Right forelimb (tissue), 1 donor: ENCODE measurements at regions not wholly inside any gene's neighbourhood (a gene's known extent, or its start where the extent isn't known, plus 50 kb on each side); places are given as distances from the start of the nearest gene placed in this dataset.

Experiments
- DNase-seq: peaks from one replicate; pipeline ENCODE4 v3.0.0-alpha.2; 2018

DNA sequence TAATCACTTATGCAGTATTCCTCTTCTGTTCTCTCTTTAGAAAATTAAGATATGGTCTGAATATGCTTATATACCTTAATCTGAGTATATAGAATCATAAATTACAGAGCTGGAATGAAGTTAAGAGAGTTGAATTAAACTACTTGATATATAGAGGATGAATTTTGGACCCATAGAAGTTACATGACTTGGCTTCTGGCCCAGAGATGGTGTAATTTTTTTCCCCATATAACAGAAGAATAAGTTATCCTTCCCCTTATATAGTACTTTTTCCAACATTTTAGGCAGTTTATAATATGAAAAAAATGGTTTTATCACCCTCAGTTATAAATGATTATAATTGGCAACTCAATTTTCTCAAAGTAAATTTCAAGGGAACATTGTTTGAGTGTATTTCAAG, 616.3 kb downstream of the TBC1D4 start:
- no peak for DNase-seq

DNA sequence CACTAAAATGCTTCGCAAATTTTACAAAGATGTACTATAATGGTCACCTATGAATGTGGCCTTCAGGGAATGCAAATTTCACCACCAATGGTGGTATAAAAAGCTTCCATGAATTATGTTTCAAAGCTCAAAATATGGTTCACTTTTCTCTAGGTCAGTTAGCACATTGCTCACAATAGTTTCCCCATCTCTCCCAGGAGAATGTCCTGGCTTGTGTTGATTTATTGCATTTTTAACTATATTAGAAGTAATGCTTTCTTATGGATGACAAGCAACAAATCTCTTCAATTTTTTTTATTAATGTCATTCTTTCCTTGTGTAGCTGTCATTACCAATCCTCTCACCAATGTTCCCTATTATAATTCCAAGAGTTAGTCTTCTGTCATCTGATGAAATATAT, 621.2 kb downstream of the TBC1D4 start:
- DNase-seq, result no peak

DNA sequence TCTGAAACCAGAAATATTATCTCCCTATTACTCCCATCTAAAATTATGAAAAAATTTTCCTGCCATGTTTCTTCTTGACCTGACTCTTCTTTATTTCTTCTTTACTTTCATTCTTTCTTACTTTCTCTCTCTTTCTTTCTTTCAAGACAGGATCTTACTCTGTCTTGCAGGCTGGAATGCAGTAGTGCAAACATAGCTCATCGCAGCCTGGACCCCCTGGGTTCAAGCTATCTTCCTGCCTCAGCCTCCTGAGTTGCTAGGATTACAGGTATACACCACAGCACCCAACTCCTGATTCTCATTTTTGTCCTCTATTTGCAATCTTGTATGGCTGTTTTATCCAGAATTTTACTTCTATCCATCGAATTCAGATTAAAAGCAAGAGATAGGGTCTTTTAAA, 631.1 kb downstream of the TBC1D4 start:
- no peak for DNase-seq

DNA sequence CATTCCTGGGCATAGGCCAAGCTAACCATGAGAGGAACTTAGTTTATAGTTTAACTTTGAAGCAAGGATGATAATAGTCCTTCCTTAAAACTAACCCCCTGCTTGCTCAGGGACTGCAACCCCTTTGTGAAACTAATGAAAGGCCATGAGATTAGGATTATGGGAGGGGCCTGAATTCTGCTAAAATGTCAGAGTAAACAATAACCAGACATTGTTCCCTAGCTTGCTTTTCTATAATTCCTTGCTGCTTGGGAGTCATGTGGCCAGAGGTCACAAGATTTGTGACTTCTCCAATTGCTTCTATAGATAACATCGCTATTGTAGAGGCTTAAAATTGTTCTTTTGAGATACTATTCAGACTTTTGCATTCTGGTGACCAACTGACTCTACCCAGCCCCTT, 634.0 kb downstream of the TBC1D4 start:
- no peak for DNase-seq

DNA sequence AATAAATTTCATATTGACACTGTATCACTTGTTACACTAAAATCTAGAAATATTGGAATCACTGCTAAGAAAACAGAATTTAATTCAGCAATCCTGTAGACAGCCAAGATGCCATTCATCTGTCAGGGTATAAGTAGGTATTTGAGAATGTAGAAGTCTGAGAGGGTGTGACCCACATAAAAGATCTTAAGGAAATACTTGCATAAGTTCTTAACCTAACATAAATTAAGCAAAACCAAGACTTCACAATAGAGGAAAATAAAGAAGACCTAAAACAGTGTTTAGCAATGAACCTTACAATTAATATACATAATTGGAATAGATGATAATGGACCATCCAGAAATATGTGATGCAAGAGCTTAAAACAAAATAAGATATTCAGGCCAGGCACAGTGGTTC, 636.2 kb downstream of the TBC1D4 start:
- no peak for DNase-seq

DNA sequence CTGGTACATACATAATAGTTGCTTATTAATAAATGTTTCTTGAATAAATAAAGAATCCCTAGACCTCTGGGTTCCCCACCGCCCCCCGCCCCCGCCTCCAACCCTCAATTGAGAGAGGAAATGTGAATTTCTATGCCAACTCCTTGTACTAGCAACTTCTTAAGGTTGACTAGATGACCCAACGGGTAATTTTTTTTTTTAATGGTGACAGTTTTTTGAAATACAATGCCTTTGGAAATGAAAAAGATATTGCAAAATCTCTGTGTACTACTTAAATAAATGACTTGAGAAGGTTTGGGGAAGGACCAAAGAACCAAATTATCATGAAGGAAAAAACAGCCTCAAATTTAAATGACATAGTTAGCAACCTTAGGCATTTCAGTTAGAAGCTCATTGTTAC, 640.3 kb downstream of the TBC1D4 start:
- DNase-seq, result no peak

DNA sequence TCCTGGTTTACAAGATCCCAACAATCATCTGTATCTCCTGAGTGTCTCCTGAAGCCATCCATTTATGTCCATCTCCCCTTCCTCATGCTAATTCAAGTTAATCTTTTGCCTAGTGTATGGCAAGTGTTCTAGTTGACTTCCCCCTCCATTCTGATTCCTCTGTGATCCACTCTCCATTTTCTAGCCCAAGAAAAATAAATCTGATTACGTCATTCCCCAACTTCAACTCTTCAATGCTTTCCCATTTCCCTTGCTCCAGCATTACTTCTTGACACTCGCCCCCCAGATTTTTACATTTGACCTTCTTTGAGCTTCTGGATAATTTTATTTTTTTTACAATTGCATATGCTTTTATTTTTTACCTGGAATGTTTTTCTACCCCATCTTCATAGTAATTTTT, 640.8 kb downstream of the TBC1D4 start:
- no peak for DNase-seq

DNA sequence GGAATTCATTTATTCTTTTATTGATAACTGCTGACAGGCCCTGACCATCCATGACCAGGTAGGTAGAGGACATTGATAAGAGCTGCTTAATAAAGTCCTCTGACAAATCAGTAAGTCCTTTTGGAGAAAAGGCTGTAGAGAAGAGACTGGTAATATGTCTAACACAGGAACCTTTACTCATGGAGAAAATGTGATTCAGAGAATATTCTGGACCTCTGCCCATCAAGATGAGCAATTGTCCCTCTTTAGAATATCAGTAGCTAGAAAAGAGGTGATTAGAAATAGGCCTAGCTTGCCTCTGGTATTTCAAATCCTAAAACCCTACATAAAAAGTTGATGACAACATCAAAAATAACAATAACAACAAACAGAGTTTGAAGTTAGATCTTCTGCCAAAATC, 642.3 kb downstream of the TBC1D4 start:
- DNase-seq, result no peak

DNA sequence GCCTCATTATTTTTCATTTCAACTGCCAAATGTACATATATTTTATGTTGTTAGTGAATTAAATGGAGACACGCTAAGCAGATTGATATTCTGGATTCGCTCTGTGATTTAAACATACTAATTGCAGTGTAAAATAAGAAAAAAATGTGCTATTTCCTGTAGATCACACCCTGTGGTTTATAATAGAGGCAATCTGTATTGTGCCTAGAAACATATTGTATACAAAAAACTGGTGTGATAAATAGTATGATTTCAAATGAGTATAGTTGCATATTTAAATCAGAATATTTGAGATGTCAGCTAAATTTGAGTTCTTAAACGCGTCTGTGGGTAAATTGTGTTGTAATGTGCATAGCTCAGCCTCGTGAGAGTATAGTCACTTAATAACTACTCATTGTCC, 643.9 kb downstream of the TBC1D4 start:
- DNase-seq, result no peak

DNA sequence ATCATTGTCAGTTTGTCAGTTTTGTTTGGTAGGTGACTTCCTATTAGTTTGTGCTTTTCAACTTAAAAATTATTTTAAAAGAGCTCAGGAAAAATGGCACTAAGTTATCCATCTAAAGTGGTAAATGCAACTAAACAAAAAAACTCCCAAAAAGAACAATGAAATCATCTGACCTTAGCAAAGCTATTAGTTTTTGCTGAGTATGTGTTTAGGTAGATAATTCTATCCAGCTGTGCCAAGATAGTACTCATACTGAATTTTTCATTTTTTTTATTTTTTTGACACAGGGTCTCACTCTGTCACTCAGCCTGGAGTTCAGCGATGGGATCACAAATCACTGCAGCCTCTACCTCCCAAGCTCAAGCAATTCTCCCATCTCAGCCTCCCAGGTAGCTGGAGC, 645.3 kb downstream of the TBC1D4 start:
- DNase-seq, result no peak

DNA sequence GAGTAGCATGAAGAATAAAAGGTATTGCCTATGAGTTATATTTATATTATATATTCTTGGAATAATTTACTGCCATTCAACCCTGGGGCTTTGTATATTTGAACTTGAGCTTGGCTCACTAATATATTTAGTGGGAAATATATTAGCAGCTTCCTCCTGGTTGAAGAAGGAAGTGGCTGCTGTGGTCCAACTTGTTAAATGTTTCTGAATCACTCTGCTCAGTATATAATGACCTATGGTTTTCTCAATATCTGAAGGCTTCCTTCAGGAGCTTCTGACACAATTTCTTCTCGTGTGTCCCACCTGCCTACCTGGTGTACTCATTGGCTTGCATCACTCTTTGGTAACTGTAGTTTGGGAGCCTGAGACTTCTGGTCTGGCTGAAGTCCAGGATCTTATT, 646.4 kb downstream of the TBC1D4 start:
- DNase-seq, result no peak

DNA sequence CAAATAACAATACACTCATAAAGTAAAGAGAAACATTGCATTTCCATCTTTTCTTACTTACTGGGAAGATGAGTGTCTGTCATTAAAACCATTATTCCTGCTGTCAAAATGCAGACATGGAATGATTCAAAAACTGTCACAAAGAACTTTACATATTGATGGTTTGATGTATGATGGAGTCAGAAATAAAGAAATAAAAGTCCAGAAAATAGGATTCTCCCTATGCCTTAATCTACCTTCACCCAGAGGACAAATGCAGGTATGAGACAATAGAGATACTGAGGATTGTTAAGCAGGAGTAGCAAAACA, 656.1 kb downstream of the TBC1D4 start:
- no peak for DNase-seq

DNA sequence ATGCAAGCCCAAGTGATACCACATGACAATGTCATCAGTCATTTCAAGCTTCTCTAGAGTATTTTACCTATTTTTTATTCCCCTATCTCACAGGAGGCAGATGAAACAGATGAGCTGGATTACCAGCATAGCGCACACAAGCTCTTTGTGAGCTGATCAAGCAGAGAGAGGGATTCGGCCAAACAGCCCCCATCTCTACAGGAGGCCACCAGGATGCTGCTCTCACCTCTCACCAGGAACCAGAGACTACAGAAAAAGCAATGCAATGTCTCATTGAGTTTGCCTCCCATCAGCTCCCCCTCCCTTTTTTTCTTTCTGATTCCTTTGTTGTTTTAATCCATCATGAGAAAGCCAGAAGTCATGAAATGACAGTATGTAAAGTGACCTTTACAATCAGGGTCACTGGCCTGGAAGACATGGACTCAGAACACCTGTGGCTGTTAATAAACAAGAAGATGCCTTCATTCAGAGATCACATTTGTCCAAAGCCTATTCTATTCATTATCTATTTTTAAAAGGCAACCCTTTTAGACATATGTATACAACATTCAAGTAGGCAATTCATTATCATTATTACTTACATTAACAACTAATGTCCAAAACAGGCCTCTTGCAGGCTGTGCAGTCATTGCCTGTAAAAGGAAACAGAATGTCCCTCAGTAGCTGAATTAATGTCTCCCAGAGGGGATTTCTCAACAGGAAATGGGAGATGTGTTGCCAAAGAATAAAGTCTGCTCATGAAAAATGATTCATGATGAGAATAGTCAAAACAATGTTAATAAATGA, 656.6 kb downstream of the TBC1D4 start:
- no peak for DNase-seq

DNA sequence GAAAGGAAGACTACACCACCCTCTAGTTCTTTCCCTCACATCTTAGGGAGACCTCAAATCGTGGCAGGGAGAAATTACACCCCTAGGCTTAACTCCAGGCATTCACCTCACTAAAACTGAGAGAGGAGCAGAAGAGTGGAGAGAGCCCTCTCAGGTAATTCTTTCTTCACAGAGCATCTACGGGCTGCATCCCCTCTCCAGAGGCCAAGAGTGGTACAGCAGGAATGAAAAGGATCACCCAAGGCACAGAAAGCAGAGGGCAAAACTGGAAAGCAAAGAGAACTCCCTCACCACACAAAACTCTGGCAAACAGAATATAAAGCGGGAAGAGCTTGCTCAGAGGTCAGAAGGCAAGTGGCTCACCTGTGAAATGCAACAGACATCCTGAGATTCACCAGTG, 661.2 kb downstream of the TBC1D4 start:
- DNase-seq, result no peak

DNA sequence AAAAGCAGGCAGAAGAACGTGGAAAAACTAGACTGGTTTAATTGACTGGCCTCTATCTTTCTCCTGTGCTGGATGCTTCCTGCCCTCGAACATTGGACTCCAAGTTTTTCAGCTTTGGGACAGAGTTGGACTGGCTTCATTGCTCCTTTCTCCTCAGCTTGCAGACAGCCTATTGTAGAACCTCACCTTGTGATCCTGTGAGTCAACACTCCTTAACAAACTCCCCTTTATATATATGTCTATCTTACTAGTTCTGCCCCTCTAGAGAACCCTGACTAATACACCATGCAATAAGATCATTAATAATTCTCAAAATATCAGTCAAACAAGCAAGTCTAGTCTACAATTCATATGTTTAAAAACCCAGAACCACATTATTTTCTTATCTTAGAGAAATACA, 662.4 kb downstream of the TBC1D4 start:
- DNase-seq, result no peak

DNA sequence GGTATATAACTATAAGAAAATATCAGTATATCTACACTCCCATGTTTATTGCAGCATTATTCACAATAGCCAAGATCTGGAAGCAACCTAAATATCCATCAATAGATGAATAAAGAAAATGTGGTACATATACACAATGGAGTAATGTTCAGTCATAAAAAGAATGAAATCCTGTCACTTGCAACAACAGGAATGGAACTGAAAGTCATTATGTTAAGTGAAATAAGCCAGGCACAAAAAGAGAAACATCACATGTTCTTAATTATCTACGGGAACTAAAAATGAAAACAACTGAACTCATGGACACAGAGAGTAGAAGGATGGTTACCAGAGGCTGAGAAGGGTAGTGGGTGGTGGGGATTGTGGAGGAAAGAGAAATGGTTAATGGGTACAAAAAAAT, 665.2 kb downstream of the TBC1D4 start:
- no peak for DNase-seq

DNA sequence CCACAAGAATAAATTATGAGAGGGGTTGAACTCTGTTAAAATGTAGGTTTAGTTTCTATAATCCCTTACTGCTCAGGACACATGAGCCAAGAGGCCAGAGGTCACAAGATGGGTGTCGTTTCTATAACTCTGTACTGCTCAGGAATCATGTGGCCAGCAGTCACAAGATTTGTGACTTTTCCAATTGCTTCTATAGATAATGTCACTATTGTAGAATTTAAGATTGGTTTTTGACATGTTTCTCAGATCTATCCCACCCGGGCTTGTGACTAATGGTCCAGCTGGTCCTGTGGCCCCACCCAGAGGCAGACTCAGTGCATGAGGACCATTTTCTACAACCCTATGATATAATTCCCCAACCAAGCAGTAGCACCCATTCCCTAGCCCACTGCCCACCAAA, 662.0 kb upstream of the KLF12 start:
- no peak for DNase-seq

DNA sequence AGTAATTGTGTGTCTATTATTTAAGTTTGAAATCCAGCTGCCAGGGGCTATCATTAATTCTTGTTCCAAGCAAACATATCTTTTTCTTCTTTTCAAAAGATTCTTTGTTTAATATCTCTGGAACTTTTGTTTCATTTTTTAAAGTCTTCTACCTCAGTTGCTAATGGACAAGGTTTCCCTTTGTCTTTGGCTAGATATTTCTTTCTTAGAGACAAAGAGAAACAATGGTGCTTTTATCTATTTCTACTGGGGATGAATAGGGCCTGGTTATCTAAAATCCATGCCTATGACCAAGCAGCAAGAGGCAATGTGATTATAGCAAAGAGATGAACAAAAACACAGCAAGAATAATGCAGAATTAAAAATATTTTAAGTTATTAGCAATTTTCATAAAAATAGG, 661.3 kb upstream of the KLF12 start:
- DNase-seq, result no peak

DNA sequence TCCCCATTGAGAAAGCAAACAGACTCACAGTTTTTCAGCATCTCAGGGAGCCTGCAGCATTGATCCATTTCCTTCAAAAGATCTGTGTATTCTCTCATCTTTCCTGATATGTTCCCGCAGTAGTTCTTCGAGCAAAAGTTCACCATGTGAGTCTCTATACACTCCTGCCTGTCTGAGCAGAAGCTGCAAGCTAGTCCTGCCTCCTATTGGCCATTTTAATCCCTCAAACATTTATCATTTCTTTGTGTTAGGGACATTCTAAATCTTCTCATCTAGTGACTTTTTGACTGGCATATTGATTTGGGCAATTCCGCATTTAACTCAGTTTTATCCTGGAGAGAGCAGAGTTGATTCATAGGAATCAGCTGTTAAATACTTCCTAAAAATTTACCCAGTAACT, 660.4 kb upstream of the KLF12 start:
- DNase-seq, result no peak

DNA sequence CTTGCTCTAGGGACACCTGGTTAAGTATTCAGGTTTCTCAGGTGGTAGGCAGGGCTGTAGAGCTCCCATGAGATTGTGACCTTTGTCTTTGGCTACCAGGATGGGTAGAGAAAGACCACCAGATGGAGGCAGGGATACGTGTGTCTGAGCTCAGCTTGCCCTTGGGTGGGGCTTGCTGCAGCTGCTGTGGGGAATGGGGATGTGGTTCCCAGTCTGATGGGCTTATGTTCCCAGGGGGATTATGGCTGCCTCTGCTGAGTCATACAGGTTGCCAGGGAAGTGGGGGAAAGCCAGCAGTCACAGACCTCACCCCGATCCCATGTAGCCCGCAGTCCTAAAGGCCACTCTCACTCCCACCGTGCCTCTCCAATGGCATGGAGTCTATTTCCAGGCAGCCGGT, 659.9 kb upstream of the KLF12 start:
- DNase-seq, result no peak

DNA sequence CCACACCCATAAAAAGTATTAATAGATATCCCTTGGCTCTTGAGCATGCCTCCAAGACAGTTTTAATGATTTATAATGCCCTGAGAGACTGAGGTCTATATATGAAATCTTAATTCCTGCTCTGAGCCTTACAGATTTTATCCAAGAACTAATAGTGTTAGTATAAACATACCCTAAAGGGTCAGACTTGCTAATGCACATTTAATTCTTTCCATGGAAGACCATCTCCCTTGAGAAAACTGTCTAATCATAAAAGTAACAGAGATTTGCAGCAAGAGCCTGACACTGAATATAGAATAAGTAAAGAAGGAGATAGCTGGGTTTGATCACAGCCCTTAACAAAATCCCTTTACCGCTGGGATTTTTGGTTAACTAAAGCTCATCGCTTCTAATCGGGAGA, 650.8 kb upstream of the KLF12 start:
- no peak for DNase-seq

DNA sequence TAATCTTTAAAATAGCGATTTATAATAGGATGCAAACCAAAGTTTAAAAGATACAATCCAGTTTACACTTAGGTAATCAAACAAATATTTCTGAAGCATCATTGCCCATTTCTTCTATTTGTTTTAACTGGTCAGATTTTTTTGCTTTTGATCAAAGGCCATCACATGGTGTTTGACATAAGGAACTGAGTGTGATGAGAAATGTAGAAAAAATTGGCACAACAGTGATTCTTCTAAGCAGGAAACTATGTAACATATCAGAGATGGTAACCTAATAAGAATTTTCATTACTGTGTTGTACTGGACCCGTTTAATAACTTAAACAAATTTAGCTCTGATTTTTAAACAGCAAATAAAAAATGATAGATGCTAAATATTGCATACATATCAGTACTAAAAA, 644.7 kb upstream of the KLF12 start:
- DNase-seq, result no peak

DNA sequence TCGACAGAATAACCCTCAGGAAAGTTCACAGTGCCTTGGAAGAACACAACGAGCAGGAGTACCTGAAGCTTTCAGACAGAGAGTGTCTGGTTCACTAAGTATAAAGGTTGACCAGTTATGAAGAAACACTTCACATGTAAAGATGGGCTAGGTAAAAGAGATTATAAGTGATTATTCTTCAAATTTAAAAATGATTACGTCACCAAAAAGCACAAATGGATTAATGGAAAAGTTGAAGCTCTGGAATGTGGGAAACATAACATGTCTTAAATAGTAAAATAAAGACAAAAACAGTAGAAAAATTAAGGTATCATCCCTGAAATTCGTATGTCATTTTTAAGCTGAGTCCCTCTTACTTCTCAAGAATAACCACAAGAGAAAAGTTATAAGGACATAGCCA, 643.9 kb upstream of the KLF12 start:
- DNase-seq, result no peak

DNA sequence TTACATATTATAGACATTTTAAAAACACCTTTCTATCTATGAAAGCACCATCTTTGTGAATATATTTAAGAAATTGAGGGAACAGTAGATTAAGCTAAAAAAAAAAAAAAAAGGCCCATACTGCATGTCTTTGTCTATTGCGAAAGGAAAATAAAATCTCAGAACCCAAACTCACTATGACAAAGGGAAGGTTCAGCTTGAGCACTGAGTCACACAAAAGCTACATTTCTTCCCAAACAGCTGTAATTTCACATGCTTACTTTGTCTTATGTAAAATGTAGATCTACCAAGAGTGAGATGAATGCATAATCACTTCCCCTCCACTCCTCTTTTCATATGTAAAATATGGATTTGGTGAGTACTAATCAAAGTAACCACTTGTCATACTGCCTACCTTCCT, 640.1 kb upstream of the KLF12 start:
- no peak for DNase-seq

DNA sequence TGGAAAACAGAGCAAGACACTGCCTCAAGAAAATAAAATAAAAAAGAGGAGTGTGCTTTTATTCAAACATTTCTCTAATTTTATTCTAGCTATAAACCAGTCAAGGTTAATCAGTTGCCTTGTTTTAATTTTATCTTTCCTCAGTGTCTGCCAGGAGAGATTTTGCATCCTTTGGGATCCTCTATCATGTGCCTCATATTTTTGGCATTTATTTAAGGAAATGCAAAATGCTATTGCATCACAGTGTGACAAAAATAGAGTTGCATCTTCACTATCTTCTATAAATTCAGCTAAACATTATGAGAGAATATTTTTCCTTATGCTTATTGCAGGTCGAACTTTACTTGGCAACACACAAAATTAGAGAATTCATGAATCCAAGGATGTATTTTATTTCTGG, 639.0 kb upstream of the KLF12 start:
- no peak for DNase-seq

DNA sequence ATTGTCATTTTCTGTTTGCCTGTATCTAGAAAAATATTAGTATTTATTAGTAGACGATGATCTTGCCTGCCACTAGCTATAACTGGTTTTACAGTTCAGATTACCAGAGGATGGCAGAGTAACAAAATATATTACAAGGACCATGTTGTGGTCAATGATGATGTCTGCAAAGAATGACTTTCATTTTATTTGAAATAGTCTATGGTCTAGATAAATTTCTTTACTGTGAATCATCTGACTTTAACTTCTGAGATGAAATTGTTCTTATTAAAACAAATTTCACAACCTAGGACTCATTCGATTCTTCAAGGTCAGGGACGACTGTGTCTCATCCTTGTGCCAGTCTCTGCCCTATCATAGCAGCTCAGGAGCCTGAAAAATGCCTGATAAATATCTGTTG, 637.8 kb upstream of the KLF12 start:
- DNase-seq, result no peak
